T47D (cell line): ENCODE measurements at regions not wholly inside any gene's neighbourhood (a gene's known extent, or its start where the extent isn't known, plus 50 kb on each side); places are given as distances from the start of the nearest gene placed in this dataset.
A peak's percentile ranks its signal among the peaks of the same experiment; 100 is the strongest.

Experiments used
- DNase-seq, 2 experiments: peaks; one replicate each; pipeline versions ENCODE4 v3.0.0 to v3.0.0-alpha.2; 2011 to 2012; ENCODE audit warnings: low read depth in 1 of 2, low spot score in 1 of 2
- JUND ChIP-seq: IDR thresholded peaks from 2 replicates; pipeline ENCODE4 v1.6.1; 2012; ENCODE audit warnings: low read depth
- in situ Hi-C: cut with HindIII; loops from 2 replicates; pipeline ENCODE4 v1.10.0; 2016; ENCODE audit warnings: low sequenced_read_pairs, low pct_unique_long_range_greater_than_20kb

DNA sequence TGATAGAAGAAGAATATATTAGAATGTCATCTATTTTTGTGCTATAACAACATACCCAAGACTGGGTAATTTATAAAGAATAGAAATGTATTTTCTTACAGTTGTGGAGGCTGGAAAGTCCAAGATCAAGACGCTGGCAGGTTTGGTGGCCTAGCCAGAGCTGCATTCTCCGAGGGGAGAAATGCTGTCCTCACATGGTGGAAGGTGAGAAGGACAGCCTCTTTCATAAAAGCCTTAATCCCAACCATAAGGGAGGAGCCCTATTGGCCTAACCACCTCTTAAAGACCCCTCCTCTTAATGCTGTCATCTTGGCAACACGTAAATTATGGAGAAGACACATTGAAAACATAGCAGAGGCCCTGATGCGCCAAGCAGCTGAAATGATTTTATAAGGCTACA is 60.1 kb upstream of the KAZN start:
- peak in 1 of 2 experiments; percentile 18 for DNase-seq
- TF ChIP-seq JUND: no peak
- in situ Hi-C loops: no loop called here

GRCh38 chr1:14539309-14539708 is 59.2 kb upstream of the KAZN start:
- in situ Hi-C loops: no loop called here
- TF ChIP-seq JUND: no peak
- no peak for DNase-seq

DNA sequence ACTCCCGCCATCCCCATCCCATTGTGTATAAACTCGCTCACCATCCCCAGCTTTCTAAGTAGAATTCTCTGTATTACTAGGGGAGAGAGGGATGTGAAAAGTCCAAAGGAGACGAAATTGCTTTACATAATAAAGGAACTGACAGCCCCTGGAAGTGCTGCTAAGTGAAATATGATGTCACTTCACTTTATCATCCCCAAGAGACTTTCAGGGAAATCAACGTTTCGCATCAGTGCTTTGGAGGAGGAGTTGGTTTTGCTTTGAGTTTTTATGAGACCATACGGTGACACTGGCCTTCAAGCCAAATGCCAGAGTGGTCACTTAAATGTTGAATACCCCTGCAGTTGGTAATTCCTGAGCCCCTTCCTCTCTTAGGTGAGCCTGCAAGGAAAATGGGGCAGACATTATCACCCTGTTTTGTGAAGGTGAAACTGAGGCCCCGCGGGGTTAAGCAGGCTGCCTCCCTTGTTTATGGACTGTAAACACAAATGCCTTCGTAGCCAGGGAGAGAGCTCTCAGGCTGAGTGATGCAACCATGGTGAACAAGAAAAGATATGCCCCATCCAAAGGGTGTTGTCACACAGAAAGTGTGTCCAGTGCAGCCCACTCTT is 58.4 kb upstream of the KAZN start:
- in situ Hi-C loops: no loop called here
- no peak for DNase-seq

GRCh38 chr1:14541348-14541747 is 57.1 kb upstream of the KAZN start:
- no peak for DNase-seq
- in situ Hi-C loops: no loop called here
- no peak for TF ChIP-seq JUND

More for the DNA sequence above, 58.4 kb upstream of the KAZN start:
- no peak for TF ChIP-seq JUND

GRCh38 chr1:14543191-14543840 is 55.2 kb upstream of the KAZN start:
- TF ChIP-seq JUND: no peak
- DNase-seq: no peak
- in situ Hi-C loops: no loop called here

- DNase-seq: no peak
- no peak for TF ChIP-seq JUND
- in situ Hi-C loops: no loop called here
Measured at GRCh38 chr1:14544319-14544718, 54.2 kb upstream of the KAZN start.

- DNase-seq: no peak
- in situ Hi-C loops: no loop called here
- no peak for TF ChIP-seq JUND
Measured at GRCh38 chr1:14545422-14546025, 53.0 kb upstream of the KAZN start.

- in situ Hi-C loops: no loop called here
- no peak for TF ChIP-seq JUND
- no peak for DNase-seq
Measured at GRCh38 chr1:14546416-14546815, 52.1 kb upstream of the KAZN start.
